C4-2B (cell line): ENCODE measurements at regions not wholly inside any gene's neighbourhood (a gene's known extent, or its start where the extent isn't known, plus 50 kb on each side); places are given as distances from the start of the nearest gene placed in this dataset.

Experiments
- ZFX ChIP-seq: fragments of 450-650 bp; IDR thresholded peaks from 2 replicates; pipeline ENCODE4 v1.6.1; 2017
- TF ChIP-seq, protein P1 (sequence below): fragments of 450-650 bp; conservative IDR thresholded peaks from 2 replicates; pipeline ENCODE4 v1.5.1; 2017; ENCODE audit warnings: mild to moderate bottlenecking

DNA sequence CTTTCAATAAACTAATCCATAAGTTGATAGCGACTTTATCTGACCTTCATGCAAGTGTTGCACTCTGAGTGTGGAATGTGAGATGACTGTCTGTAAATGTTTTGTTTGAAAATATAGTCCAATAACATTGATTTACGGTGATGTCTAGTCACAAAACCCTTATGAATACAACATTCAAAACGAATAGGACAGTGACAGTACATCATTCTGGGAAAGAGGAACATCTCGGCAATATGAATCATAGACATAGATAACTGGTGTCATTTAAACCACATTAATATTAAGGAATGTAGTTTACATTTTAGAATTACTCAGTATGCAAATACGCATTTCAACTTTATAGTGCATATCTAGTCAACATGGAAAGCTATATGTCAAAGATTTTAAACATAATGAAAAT is 1311.6 kb upstream of the ADGRL4 start:
- TF ChIP-seq, protein P1, sequence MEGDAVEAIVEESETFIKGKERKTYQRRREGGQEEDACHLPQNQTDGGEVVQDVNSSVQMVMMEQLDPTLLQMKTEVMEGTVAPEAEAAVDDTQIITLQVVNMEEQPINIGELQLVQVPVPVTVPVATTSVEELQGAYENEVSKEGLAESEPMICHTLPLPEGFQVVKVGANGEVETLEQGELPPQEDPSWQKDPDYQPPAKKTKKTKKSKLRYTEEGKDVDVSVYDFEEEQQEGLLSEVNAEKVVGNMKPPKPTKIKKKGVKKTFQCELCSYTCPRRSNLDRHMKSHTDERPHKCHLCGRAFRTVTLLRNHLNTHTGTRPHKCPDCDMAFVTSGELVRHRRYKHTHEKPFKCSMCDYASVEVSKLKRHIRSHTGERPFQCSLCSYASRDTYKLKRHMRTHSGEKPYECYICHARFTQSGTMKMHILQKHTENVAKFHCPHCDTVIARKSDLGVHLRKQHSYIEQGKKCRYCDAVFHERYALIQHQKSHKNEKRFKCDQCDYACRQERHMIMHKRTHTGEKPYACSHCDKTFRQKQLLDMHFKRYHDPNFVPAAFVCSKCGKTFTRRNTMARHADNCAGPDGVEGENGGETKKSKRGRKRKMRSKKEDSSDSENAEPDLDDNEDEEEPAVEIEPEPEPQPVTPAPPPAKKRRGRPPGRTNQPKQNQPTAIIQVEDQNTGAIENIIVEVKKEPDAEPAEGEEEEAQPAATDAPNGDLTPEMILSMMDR: no peak
- TF ChIP-seq ZFX: no peak
